AG09319 (cell line): ENCODE measurements at regions not wholly inside any gene's neighbourhood (a gene's known extent, or its start where the extent isn't known, plus 50 kb on each side); places are given as distances from the start of the nearest gene placed in this dataset.

Experiments used
- DNase-seq: peaks from one replicate; pipeline ENCODE4 v3.0.0-alpha.2; 2010; ENCODE audit warnings: low read depth; ENCODE audit errors: extremely low read depth
- TF ChIP-seq, protein P1 (sequence below): IDR thresholded peaks from 2 replicates; pipeline ENCODE4 v1.5.1; 2011; ENCODE audit warnings: low read depth, mild to moderate bottlenecking, inconsistent platforms, low read length, moderate library complexity

DNA sequence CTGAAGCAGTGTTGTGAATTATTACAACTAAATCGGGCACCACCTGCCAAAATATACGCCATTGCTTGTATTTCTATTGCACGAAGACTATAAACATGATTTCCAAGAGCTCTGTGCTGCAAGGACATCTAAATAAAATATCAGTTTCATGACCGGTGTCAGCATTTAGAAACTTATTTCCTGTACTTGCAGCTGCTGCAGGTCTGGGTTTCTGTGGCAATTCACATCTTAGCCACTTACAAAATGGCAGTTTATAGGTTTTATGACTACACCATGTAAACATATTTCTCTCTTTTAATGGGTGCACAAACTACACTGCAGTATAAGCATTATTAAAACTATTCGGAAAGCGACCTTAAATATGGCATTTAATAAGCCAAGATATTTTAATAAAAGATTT is 359.4 kb downstream of the VPS13C start:
- no peak for DNase-seq
- TF ChIP-seq, protein P1, sequence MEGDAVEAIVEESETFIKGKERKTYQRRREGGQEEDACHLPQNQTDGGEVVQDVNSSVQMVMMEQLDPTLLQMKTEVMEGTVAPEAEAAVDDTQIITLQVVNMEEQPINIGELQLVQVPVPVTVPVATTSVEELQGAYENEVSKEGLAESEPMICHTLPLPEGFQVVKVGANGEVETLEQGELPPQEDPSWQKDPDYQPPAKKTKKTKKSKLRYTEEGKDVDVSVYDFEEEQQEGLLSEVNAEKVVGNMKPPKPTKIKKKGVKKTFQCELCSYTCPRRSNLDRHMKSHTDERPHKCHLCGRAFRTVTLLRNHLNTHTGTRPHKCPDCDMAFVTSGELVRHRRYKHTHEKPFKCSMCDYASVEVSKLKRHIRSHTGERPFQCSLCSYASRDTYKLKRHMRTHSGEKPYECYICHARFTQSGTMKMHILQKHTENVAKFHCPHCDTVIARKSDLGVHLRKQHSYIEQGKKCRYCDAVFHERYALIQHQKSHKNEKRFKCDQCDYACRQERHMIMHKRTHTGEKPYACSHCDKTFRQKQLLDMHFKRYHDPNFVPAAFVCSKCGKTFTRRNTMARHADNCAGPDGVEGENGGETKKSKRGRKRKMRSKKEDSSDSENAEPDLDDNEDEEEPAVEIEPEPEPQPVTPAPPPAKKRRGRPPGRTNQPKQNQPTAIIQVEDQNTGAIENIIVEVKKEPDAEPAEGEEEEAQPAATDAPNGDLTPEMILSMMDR = no peak

DNA sequence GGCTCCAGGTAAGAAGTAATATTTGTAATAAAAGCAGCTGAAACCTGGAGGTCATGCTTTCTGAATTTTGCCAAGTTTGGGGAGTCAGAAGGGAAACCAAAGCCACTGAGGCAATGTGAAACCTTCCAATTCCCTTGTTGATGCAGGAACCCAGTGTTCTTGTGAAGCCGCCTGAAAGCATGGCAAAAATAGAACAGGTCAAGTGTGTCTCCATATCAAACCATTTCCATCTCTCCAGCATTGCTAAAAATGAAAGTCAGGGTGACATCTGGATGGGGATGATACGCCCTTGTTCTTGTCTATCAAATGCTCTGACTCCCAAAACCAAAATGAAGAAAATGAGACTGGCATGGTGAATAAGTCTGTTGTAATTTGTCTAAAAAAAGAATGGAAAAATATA is 362.5 kb downstream of the VPS13C start:
- TF ChIP-seq, protein P1 = no peak
- no peak for DNase-seq

DNA sequence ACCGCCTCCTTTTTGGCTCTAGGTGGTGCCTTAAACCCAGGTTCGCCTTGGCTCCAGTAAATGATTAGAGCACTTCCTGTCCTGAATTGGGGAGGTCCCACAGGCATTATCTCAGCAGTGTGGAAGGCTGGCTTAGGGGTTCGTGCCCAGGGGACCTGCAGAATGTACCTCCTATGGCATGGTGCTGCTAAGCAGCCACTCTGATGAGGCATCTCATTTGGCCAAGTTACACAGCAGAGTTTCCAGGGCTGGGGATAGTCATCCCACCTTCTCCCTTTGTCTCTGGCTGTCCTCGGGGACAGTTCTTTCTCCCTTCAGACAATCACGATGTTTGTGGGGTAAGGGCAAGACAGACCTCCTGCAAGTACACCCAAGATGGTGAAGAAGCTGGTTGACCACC is 371.2 kb downstream of the VPS13C start:
- TF ChIP-seq, protein P1 = no peak
- DNase-seq = no peak

DNA sequence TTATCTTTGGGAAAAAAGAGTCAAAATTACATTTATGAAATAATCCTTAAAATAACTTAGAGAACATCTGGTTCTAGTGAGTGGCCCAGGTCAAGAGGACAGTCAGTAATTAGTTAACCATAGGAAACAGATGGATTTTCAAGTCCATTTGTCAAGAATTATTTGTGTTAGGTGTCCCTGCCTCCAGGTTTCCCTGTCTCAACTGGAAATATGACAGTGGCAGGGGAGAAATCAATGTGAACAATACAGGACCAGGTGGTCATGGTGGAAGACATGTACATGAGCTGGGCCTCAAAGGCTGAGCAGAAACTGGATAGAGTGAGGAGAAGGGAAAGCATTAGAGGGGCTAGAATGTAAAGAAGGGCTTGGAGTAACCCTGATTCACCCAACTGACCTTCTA is 372.6 kb downstream of the VPS13C start:
- TF ChIP-seq, protein P1 = no peak
- DNase-seq = no peak

DNA sequence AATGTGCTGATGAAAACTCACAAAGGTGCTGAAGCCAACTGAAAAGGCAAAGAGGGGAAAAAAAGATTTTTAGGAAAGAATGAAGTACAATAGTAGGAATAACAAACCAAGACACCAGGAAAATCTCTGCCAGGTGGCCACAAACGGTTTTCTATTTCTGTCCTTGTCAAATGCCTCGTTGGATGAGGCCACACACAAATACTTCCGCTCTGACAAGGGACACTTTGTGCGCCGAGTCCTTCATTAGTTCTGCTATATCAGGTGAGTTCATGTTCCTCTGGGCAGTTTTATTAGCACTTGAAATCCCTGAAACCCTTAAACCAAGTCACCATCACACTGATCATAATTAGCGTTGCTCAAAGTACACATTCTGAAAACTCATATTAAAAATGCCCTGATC is 373.1 kb downstream of the VPS13C start:
- DNase-seq = no peak
- TF ChIP-seq, protein P1 = no peak

DNA sequence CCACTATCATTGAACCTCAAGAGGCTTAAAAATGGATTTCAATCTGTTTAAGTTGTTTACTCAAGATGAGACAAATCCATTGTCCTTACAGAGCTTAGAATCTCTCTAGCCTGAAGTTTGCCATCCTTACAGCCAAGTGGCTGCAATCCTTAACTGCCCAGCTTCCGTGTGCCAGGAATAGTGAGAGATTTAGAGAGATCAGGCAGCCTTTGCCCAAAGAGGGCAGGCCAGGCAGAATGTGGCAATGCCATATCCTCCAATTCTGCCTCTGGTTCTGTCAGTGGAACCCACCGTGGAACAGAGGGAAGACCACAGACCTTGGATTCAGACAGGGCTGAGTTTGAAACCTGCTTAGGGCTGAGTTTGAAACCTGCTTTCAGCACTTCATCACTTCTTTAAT is 374.3 kb downstream of the VPS13C start:
- DNase-seq = no peak
- TF ChIP-seq, protein P1 = no peak

DNA sequence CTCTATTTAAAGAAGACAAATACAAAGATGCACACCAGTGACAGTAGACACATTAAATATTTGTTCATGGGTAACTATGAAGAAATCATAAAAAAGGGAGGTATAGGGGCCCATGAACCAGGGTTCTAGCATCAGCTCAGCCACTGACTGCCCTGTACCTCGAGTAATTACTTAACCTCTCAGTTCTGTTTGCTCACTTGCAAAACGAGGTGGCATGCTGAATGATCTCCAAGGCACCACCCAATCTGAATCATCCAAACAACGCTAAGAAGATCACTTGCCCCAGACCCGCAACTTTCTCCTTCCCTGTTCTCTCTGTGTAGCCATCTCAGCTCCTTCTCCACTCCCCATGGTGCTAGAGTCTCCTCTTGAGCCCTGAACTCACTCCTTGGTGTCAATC is 374.7 kb downstream of the VPS13C start:
- no peak for DNase-seq
- TF ChIP-seq, protein P1 = no peak
